HepG2 (cell line): ENCODE measurements at regions not wholly inside any gene's neighbourhood (a gene's known extent, or its start where the extent isn't known, plus 50 kb on each side); places are given as distances from the start of the nearest gene placed in this dataset.

Experiments
- MYC ChIP-seq: sonication (generic); formaldehyde crosslinking; IDR thresholded peaks from 2 replicates; pipeline ENCODE4 v1.9.0; 2021; ENCODE audit warnings: missing genetic modification reagents, borderline replicate concordance
- POLR2A ChIP-seq, 2 experiments: IDR thresholded peaks; 2 replicates each; pipeline ENCODE4 v1.6.1; 2011; ENCODE audit warnings: low read depth in 2 of 2, low read length in 2 of 2, mild to moderate bottlenecking in 1 of 2, moderate library complexity in 1 of 2; ENCODE audit not compliant: insufficient read depth in 1 of 2
- ZNF24 ChIP-seq: fragments of 450-650 bp; IDR thresholded peaks from 2 replicates; pipeline ENCODE4 v1.6.1; 2017; ENCODE audit warnings: antibody characterized with exemption, mild to moderate bottlenecking
- ZNF605 ChIP-seq: sonication (generic); formaldehyde crosslinking; IDR thresholded peaks from 2 replicates; pipeline ENCODE4 v1.8.0; 2022; ENCODE audit warnings: mild to moderate bottlenecking, missing genetic modification reagents
- ZSCAN30 ChIP-seq: sonication (generic); formaldehyde crosslinking; IDR thresholded peaks from 2 replicates; pipeline ENCODE4 v1.5.0; 2020; ENCODE audit warnings: mild to moderate bottlenecking, missing genetic modification reagents
- TF ChIP-seq, protein P1 (sequence below): sonication (generic); formaldehyde crosslinking; conservative IDR thresholded peaks from 2 replicates; pipeline ENCODE4 v1.4.0; 2020; ENCODE audit warnings: missing genetic modification reagents
- TF ChIP-seq, protein P2 (sequence below): sonication (generic); formaldehyde crosslinking; IDR thresholded peaks from 2 replicates; pipeline ENCODE4 v1.4.0; 2020; ENCODE audit warnings: missing genetic modification reagents
- TF ChIP-seq, protein P3 (sequence below): sonication (generic); formaldehyde crosslinking; IDR thresholded peaks from 2 replicates; pipeline ENCODE4 v1.5.1; 2020; ENCODE audit warnings: mild to moderate bottlenecking, missing genetic modification reagents, borderline replicate concordance
- TF ChIP-seq, protein P4 (sequence below): sonication (generic); formaldehyde crosslinking; IDR thresholded peaks from 2 replicates; pipeline ENCODE4 v1.9.0; 2022; ENCODE audit warnings: missing genetic modification reagents, mild to moderate bottlenecking, borderline replicate concordance
- TF ChIP-seq, protein P5 (sequence below): sonication (generic); formaldehyde crosslinking; IDR thresholded peaks from 2 replicates; pipeline ENCODE4 v1.8.1; 2023; ENCODE audit warnings: missing genetic modification reagents, inconsistent platforms, borderline replicate concordance
- TF ChIP-seq, protein P6 (sequence below): sonication (generic); formaldehyde crosslinking; IDR thresholded peaks from 2 replicates; pipeline ENCODE4 v1.4.0; 2020; ENCODE audit warnings: missing genetic modification reagents, borderline replicate concordance

DNA sequence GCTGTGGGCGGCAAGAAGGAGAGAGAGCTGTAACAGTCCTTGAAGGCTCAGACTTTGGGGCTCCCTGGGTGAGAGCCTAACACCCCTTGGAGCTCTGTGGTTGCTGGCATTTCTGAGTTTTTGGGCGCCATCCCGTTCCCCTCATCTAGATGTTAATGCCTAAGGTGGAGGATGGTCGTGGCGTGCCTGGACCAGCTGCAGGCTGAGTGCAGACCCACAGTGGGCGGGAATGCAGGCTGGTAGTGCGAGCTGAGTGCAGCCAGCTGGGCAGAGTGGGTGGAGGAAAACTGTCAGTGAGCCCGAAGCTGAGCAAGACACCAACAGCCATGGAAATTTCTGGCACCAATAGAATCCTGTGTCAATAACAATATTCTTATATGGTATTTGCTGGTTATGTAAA lies 403.0 kb downstream of the ANKRD7 start:
- TF ChIP-seq POLR2A (IDR thresholded peaks at IDR 0.05; ENCODE audit: insufficient read depth in 1 of 2, low read depth in 2 of 2, low read length in 2 of 2) (no peak), ZNF605 (CRISPR knock-in tag) (no peak), MYC (CRISPR knock-in tag) (no peak), ZNF24 (no peak), ZSCAN30 (CRISPR knock-in tag) (no peak)
- TF ChIP-seq, protein P1, sequence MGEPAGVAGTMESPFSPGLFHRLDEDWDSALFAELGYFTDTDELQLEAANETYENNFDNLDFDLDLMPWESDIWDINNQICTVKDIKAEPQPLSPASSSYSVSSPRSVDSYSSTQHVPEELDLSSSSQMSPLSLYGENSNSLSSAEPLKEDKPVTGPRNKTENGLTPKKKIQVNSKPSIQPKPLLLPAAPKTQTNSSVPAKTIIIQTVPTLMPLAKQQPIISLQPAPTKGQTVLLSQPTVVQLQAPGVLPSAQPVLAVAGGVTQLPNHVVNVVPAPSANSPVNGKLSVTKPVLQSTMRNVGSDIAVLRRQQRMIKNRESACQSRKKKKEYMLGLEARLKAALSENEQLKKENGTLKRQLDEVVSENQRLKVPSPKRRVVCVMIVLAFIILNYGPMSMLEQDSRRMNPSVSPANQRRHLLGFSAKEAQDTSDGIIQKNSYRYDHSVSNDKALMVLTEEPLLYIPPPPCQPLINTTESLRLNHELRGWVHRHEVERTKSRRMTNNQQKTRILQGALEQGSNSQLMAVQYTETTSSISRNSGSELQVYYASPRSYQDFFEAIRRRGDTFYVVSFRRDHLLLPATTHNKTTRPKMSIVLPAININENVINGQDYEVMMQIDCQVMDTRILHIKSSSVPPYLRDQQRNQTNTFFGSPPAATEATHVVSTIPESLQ (CRISPR knock-in tag), result no peak
- TF ChIP-seq, protein P2, sequence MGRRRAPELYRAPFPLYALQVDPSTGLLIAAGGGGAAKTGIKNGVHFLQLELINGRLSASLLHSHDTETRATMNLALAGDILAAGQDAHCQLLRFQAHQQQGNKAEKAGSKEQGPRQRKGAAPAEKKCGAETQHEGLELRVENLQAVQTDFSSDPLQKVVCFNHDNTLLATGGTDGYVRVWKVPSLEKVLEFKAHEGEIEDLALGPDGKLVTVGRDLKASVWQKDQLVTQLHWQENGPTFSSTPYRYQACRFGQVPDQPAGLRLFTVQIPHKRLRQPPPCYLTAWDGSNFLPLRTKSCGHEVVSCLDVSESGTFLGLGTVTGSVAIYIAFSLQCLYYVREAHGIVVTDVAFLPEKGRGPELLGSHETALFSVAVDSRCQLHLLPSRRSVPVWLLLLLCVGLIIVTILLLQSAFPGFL, result no peak
- TF ChIP-seq, protein P3, sequence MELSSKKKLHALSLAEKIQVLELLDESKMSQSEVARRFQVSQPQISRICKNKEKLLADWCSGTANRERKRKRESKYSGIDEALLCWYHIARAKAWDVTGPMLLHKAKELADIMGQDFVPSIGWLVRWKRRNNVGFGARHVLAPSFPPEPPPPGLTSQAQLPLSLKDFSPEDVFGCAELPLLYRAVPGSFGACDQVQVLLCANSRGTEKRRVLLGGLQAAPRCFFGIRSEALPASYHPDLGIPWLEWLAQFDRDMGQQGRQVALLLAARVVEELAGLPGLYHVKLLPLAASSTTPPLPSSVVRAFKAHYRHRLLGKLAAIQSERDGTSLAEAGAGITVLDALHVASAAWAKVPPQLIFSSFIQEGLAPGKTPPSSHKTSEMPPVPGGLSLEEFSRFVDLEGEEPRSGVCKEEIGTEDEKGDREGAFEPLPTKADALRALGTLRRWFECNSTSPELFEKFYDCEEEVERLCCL (CRISPR knock-in tag), result no peak
- TF ChIP-seq, protein P4, sequence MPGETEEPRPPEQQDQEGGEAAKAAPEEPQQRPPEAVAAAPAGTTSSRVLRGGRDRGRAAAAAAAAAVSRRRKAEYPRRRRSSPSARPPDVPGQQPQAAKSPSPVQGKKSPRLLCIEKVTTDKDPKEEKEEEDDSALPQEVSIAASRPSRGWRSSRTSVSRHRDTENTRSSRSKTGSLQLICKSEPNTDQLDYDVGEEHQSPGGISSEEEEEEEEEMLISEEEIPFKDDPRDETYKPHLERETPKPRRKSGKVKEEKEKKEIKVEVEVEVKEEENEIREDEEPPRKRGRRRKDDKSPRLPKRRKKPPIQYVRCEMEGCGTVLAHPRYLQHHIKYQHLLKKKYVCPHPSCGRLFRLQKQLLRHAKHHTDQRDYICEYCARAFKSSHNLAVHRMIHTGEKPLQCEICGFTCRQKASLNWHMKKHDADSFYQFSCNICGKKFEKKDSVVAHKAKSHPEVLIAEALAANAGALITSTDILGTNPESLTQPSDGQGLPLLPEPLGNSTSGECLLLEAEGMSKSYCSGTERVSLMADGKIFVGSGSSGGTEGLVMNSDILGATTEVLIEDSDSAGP, result no peak
- TF ChIP-seq, protein P5, sequence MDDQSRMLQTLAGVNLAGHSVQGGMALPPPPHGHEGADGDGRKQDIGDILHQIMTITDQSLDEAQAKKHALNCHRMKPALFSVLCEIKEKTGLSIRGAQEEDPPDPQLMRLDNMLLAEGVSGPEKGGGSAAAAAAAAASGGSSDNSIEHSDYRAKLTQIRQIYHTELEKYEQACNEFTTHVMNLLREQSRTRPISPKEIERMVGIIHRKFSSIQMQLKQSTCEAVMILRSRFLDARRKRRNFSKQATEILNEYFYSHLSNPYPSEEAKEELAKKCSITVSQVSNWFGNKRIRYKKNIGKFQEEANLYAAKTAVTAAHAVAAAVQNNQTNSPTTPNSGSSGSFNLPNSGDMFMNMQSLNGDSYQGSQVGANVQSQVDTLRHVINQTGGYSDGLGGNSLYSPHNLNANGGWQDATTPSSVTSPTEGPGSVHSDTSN (CRISPR knock-in tag), result no peak
- TF ChIP-seq, protein P6, sequence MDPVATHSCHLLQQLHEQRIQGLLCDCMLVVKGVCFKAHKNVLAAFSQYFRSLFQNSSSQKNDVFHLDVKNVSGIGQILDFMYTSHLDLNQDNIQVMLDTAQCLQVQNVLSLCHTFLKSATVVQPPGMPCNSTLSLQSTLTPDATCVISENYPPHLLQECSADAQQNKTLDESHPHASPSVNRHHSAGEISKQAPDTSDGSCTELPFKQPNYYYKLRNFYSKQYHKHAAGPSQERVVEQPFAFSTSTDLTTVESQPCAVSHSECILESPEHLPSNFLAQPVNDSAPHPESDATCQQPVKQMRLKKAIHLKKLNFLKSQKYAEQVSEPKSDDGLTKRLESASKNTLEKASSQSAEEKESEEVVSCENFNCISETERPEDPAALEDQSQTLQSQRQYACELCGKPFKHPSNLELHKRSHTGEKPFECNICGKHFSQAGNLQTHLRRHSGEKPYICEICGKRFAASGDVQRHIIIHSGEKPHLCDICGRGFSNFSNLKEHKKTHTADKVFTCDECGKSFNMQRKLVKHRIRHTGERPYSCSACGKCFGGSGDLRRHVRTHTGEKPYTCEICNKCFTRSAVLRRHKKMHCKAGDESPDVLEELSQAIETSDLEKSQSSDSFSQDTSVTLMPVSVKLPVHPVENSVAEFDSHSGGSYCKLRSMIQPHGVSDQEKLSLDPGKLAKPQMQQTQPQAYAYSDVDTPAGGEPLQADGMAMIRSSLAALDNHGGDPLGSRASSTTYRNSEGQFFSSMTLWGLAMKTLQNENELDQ (CRISPR knock-in tag), result no peak
